OCI-LY3 (cell line): ENCODE measurements at regions not wholly inside any gene's neighbourhood (a gene's known extent, or its start where the extent isn't known, plus 50 kb on each side); places are given as distances from the start of the nearest gene placed in this dataset.

Source experiments
- EZH2phosphoT487 ChIP-seq: fragments of 200-600 bp; shearing (Covaris generic); IDR thresholded peaks from 2 replicates; pipeline ENCODE4 v1.6.1; 2018; ENCODE audit warnings: antibody characterized with exemption, mixed run types, low read depth
- TF ChIP-seq, protein P1 (sequence below): fragments of 200-600, 300-600 bp; sonication (generic); IDR thresholded peaks from 2 replicates; pipeline ENCODE4 v1.5.1; 2014; ENCODE audit warnings: antibody characterized with exemption, low read length, low read depth

DNA sequence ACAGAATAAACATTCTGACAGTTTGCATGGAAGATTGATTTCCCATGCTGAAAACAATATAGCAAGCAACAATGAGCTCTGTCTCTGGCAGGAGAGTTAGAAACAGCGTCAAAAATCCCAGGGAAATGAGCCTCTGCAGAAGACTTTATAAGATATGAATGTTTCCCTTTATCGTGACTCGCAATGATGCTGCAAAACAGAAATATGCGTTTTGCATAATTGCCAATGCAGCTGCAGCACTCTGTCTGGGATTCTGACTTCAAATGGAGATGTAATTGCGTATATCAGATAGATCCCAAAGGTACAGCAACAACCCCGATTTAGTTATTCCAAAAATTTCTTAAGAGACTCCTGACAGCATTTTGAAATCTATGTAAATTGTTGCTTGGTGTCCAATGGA lies 702.4 kb upstream of the EPHA5 start:
- TF ChIP-seq, protein P1, sequence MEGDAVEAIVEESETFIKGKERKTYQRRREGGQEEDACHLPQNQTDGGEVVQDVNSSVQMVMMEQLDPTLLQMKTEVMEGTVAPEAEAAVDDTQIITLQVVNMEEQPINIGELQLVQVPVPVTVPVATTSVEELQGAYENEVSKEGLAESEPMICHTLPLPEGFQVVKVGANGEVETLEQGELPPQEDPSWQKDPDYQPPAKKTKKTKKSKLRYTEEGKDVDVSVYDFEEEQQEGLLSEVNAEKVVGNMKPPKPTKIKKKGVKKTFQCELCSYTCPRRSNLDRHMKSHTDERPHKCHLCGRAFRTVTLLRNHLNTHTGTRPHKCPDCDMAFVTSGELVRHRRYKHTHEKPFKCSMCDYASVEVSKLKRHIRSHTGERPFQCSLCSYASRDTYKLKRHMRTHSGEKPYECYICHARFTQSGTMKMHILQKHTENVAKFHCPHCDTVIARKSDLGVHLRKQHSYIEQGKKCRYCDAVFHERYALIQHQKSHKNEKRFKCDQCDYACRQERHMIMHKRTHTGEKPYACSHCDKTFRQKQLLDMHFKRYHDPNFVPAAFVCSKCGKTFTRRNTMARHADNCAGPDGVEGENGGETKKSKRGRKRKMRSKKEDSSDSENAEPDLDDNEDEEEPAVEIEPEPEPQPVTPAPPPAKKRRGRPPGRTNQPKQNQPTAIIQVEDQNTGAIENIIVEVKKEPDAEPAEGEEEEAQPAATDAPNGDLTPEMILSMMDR: no peak
- no peak for TF ChIP-seq EZH2phosphoT487
